ENCODE measurements at regions not wholly inside any gene's neighbourhood (a gene's known extent, or its start where the extent isn't known, plus 50 kb on each side); places are given as distances from the start of the nearest gene placed in this dataset.

- no peak for DNase-seq (ENCODE audit: low read depth)
Observed at GRCh38 chr21:23729331-23729730, 1878.0 kb downstream of the MRPL39 start.

- no peak for DNase-seq (ENCODE audit: low read depth)
Observed at GRCh38 chr21:23725576-23725975, 1881.7 kb downstream of the MRPL39 start.

GRCh38 chr21:23718446-23719285 is 1888.6 kb downstream of the MRPL39 start:
- no peak for DNase-seq (ENCODE audit: low read depth)

GRCh38 chr21:23712166-23712565 is 1895.1 kb downstream of the MRPL39 start:
- no peak for DNase-seq (ENCODE audit: low read depth)

- DNase-seq (ENCODE audit: low read depth), result no peak
Observed at GRCh38 chr21:23706431-23706830, 1900.8 kb downstream of the MRPL39 start.

- no peak for DNase-seq (ENCODE audit: low read depth)
Observed at GRCh38 chr21:23699402-23699801, 1907.9 kb downstream of the MRPL39 start.

- no peak for DNase-seq (ENCODE audit: low read depth)
Observed at GRCh38 chr21:23698619-23699018, 1908.7 kb downstream of the MRPL39 start.

- no peak for DNase-seq (ENCODE audit: low read depth)
Observed at GRCh38 chr21:23695443-23695842, 1911.8 kb downstream of the MRPL39 start.

- DNase-seq (ENCODE audit: low read depth), result no peak
Observed at GRCh38 chr21:23694390-23694789, 1912.9 kb downstream of the MRPL39 start.

- DNase-seq (ENCODE audit: low read depth), result no peak
Observed at GRCh38 chr21:23690316-23690715, 1917.0 kb downstream of the MRPL39 start.

- no peak for DNase-seq (ENCODE audit: low read depth)
Observed at GRCh38 chr21:23686737-23687523, 1920.4 kb downstream of the MRPL39 start.

GRCh38 chr21:23684431-23684830 is 1922.8 kb downstream of the MRPL39 start:
- DNase-seq (ENCODE audit: low read depth), result no peak

GRCh38 chr21:23664193-23664694 is 1943.0 kb downstream of the MRPL39 start:
- no peak for DNase-seq (ENCODE audit: low read depth)

GRCh38 chr21:23660560-23660959 is 1946.7 kb downstream of the MRPL39 start:
- DNase-seq (ENCODE audit: low read depth), result no peak

GRCh38 chr21:23644768-23645167 is 1962.5 kb downstream of the MRPL39 start:
- no peak for DNase-seq (ENCODE audit: low read depth)

- no peak for DNase-seq (ENCODE audit: low read depth)
Observed at GRCh38 chr21:23639721-23640120, 1967.6 kb downstream of the MRPL39 start.

- no peak for DNase-seq (ENCODE audit: low read depth)
Observed at GRCh38 chr21:23638131-23638695, 1969.1 kb downstream of the MRPL39 start.

- DNase-seq (ENCODE audit: low read depth), result no peak
Observed at GRCh38 chr21:23633447-23633940, 1973.8 kb downstream of the MRPL39 start.

- DNase-seq (ENCODE audit: low read depth), result no peak
Observed at GRCh38 chr21:23624281-23624680, 1983.0 kb downstream of the MRPL39 start.

- no peak for DNase-seq (ENCODE audit: low read depth)
Observed at GRCh38 chr21:23613014-23613413, 1994.3 kb downstream of the MRPL39 start.

GRCh38 chr21:23612210-23612609 is 1995.1 kb downstream of the MRPL39 start:
- no peak for DNase-seq (ENCODE audit: low read depth)

- no peak for DNase-seq (ENCODE audit: low read depth)
Observed at GRCh38 chr21:23607782-23608431, 1999.4 kb downstream of the MRPL39 start.

Measured in T-helper 22 cell (primary cell).